ENCODE measurements at regions not wholly inside any gene's neighbourhood (a gene's known extent, or its start where the extent isn't known, plus 50 kb on each side); places are given as distances from the start of the nearest gene placed in this dataset.

GRCh38 chr5:73298251-73298771, 125.3 kb downstream of the TMEM174 start:
- H3K9me3 ChIP-seq (ENCODE audit: control insufficient read depth, insufficient read depth, low read length), result no peaks in the 10 kb centered on the region

DNA sequence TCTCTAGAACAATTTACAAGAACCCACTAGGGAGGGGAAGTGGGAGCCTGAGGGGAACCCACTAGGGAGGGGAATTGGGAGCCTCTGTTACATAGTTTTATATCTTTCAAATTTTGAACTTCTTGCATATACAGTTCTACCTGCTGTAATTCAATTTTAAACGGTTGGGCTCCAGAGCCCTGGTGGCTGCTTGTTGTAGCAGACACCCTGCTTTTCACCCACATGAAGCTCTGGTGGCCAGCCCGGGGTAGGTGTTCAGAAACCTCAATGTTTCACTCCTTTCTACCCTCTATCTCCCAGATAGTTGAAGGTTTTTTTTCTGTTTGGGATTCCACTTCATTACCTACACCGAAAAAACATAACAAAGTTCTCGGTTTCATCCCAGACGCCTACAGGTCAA, 124.4 kb downstream of the TMEM174 start:
- no peak overlapping the region for H3K4me2 ChIP-seq (ENCODE audit: low read length)
- no peaks in the 10 kb centered on the region; the same call in 1 of the 2 replicates for H3K27me3 ChIP-seq (ENCODE audit: control insufficient read depth, low read length)
- TF ChIP-seq EZH2phosphoT487 (IDR thresholded peaks at IDR 0.05; ENCODE audit: borderline replicate concordance, low read length) (no peak), CTCF (IDR thresholded peaks at IDR 0.05; ENCODE audit: low read depth, low read length, poor library complexity, severe bottlenecking) (no peak)
- no peaks in the 10 kb centered on the region for H3K79me2 ChIP-seq (ENCODE audit: control insufficient read depth, low read length)
- no peak overlapping the region for H3K4me3 ChIP-seq (ENCODE audit: low read length)
- H3K9me2 ChIP-seq (replicated peaks; ENCODE audit: control insufficient read depth, low read length), result no peaks in the 10 kb centered on the region
- H3K36me3 ChIP-seq (ENCODE audit: control insufficient read depth, low read length), result no peaks in the 10 kb centered on the region
- no peak overlapping the region for H3K27ac ChIP-seq (ENCODE audit: low read depth, low read length)
- H3K4me1 ChIP-seq (ENCODE audit: control insufficient read depth, low read length), result no peaks in the 10 kb centered on the region
- no peaks in the 10 kb centered on the region for H3F3A ChIP-seq (ENCODE audit: control insufficient read depth, insufficient read depth)
- H4K20me1 ChIP-seq (ENCODE audit: control insufficient read depth, insufficient read depth, low read depth, low read length), result no peaks in the 10 kb centered on the region
- H3K9me3 ChIP-seq (ENCODE audit: control insufficient read depth, insufficient read depth, low read length), result no peaks in the 10 kb centered on the region

More at GRCh38 chr5:73298251-73298771, 125.3 kb downstream of the TMEM174 start:
- no peaks in the 10 kb centered on the region for H3K36me3 ChIP-seq (ENCODE audit: control insufficient read depth, low read length)
- H3K79me2 ChIP-seq (ENCODE audit: control insufficient read depth, low read length), result no peaks in the 10 kb centered on the region
- H3K27me3 ChIP-seq (ENCODE audit: control insufficient read depth, low read length), result no peaks in the 10 kb centered on the region; the same call in 1 of the 2 replicates
- H3K4me3 ChIP-seq (ENCODE audit: low read length), result no peak overlapping the region
- no peak overlapping the region for H3K4me2 ChIP-seq (ENCODE audit: low read length)
- H3K27ac ChIP-seq (ENCODE audit: low read depth, low read length), result no peak overlapping the region
- no peak for TF ChIP-seq EZH2phosphoT487 (IDR thresholded peaks at IDR 0.05; ENCODE audit: borderline replicate concordance, low read length)
- no peak for TF ChIP-seq CTCF (IDR thresholded peaks at IDR 0.05; ENCODE audit: low read depth, low read length, poor library complexity, severe bottlenecking)
- H4K20me1 ChIP-seq (ENCODE audit: control insufficient read depth, insufficient read depth, low read depth, low read length), result no peaks in the 10 kb centered on the region
- no peaks in the 10 kb centered on the region for H3K9me2 ChIP-seq (replicated peaks; ENCODE audit: control insufficient read depth, low read length)
- no peaks in the 10 kb centered on the region for H3K4me1 ChIP-seq (ENCODE audit: control insufficient read depth, low read length)
- H3F3A ChIP-seq (ENCODE audit: control insufficient read depth, insufficient read depth), result no peaks in the 10 kb centered on the region

GRCh38 chr5:73296772-73297171, 123.8 kb downstream of the TMEM174 start:
- TF ChIP-seq CTCF (IDR thresholded peaks at IDR 0.05; ENCODE audit: low read depth, low read length, poor library complexity, severe bottlenecking) (no peak), EZH2phosphoT487 (IDR thresholded peaks at IDR 0.05; ENCODE audit: borderline replicate concordance, low read length) (no peak)
- Histone ChIP-seq H3K9me2 (replicated peaks; ENCODE audit: control insufficient read depth, low read length) (no peaks in the 10 kb centered on the region), H3K9me3 (ENCODE audit: control insufficient read depth, insufficient read depth, low read length) (no peaks in the 10 kb centered on the region), H3K79me2 (ENCODE audit: control insufficient read depth, low read length) (no peaks in the 10 kb centered on the region), H3K27me3 (ENCODE audit: control insufficient read depth, low read length) (no peaks in the 10 kb centered on the region; the same call in 1 of the 2 replicates), H4K20me1 (ENCODE audit: control insufficient read depth, insufficient read depth, low read depth, low read length) (no peaks in the 10 kb centered on the region), H3F3A (ENCODE audit: control insufficient read depth, insufficient read depth) (no peaks in the 10 kb centered on the region), H3K4me3 (ENCODE audit: low read length) (no peak overlapping the region), H3K4me2 (ENCODE audit: low read length) (no peak overlapping the region), H3K4me1 (ENCODE audit: control insufficient read depth, low read length) (no peaks in the 10 kb centered on the region), H3K36me3 (ENCODE audit: control insufficient read depth, low read length) (no peaks in the 10 kb centered on the region), H3K27ac (ENCODE audit: low read depth, low read length) (no peak overlapping the region)
